HEK293T (cell line): ENCODE measurements at regions not wholly inside any gene's neighbourhood (a gene's known extent, or its start where the extent isn't known, plus 50 kb on each side); places are given as distances from the start of the nearest gene placed in this dataset.

Experiments used
- ARNT ChIP-seq: fragments of 450-650 bp; IDR thresholded peaks from 2 replicates; pipeline ENCODE4 v1.6.1; 2017; ENCODE audit warnings: mild to moderate bottlenecking
- CTBP1 ChIP-seq: fragments of 450-650 bp; IDR thresholded peaks from 2 replicates; pipeline ENCODE4 v1.6.1; 2016; ENCODE audit warnings: borderline replicate concordance
- FOXA1 ChIP-seq: fragments of 450-650 bp; IDR thresholded peaks from 2 replicates; pipeline ENCODE4 v1.6.1; 2016; ENCODE audit warnings: mild to moderate bottlenecking
- FOXK2 ChIP-seq: fragments of 450-650 bp; IDR thresholded peaks from 2 replicates; pipeline ENCODE4 v1.6.1; 2016; ENCODE audit warnings: mild to moderate bottlenecking
- HDGF ChIP-seq: fragments of 450-650 bp; IDR thresholded peaks from 2 replicates; pipeline ENCODE4 v1.6.1; 2017; ENCODE audit warnings: antibody characterized with exemption, borderline replicate concordance
- PKNOX1 ChIP-seq: fragments of 450-650 bp; IDR thresholded peaks from 2 replicates; pipeline ENCODE4 v1.6.1; 2016
- TARDBP ChIP-seq: fragments of 450-650 bp; IDR thresholded peaks from 2 replicates; pipeline ENCODE4 v1.6.1; 2016
- ZNF384 ChIP-seq: fragments of 450-650 bp; IDR thresholded peaks from 2 replicates; pipeline ENCODE4 v1.6.1; 2016

GRCh38 chr20:20832715-20833114 lies 120.3 kb upstream of the RALGAPA2 start:
- TF ChIP-seq HDGF: no peak
- TF ChIP-seq TARDBP: no peak
- TF ChIP-seq CTBP1: no peak
- no peak for TF ChIP-seq FOXK2
- TF ChIP-seq ZNF384: no peak
- no peak for TF ChIP-seq FOXA1
- TF ChIP-seq PKNOX1: no peak
- no peak for TF ChIP-seq ARNT
